HG02588 (cell line): ENCODE measurements at regions not wholly inside any gene's neighbourhood (a gene's known extent, or its start where the extent isn't known, plus 50 kb on each side); places are given as distances from the start of the nearest gene placed in this dataset.

ENCODE experiments used
- ATAC-seq: cut with Tn5 transposase; IDR thresholded peaks from one replicate; pipeline ENCODE4 v1.9.1; 2021; ENCODE audit warnings: mild to moderate bottlenecking, moderate library complexity; ENCODE audit not compliant: unreplicated experiment

- no peak for ATAC-seq
These were observed 184.0 kb upstream of the LYZL1 start for GRCh38 chr10:29104661-29105399.

- no peak for ATAC-seq
These were observed 183.2 kb upstream of the LYZL1 start for GRCh38 chr10:29105516-29106215.

GRCh38 chr10:29106287-29106686, 182.6 kb upstream of the LYZL1 start:
- ATAC-seq, result no peak

DNA sequence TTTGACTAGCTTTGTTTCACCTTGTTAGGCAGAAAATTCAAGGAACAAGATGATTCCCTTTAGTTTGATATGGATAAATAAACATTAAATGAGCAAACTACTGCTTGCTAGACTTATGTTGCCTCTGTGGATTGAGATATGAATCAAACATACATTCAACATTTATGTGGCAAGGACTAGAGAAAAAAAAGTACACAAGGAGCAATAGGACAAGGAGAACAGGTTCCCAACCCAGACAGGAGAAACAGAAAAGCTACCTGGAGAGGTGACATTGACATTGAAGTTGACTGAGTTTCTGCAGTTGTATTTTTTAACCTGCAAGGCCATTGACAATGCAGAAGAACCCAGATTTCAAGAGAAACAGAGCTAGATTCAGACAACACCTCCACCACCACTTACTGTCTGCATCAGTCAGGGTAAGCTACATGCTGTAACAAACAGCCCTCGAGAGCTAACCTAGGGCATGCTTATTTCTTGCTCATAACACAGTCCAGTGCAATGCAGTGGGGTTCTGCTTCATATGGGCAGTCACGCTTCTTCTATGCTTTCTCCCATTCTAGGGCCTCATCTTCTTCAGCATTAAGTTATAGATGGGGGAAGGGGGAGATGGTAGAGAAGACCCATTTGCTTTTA, 180.9 kb upstream of the LYZL1 start:
- ATAC-seq, result no peak

DNA sequence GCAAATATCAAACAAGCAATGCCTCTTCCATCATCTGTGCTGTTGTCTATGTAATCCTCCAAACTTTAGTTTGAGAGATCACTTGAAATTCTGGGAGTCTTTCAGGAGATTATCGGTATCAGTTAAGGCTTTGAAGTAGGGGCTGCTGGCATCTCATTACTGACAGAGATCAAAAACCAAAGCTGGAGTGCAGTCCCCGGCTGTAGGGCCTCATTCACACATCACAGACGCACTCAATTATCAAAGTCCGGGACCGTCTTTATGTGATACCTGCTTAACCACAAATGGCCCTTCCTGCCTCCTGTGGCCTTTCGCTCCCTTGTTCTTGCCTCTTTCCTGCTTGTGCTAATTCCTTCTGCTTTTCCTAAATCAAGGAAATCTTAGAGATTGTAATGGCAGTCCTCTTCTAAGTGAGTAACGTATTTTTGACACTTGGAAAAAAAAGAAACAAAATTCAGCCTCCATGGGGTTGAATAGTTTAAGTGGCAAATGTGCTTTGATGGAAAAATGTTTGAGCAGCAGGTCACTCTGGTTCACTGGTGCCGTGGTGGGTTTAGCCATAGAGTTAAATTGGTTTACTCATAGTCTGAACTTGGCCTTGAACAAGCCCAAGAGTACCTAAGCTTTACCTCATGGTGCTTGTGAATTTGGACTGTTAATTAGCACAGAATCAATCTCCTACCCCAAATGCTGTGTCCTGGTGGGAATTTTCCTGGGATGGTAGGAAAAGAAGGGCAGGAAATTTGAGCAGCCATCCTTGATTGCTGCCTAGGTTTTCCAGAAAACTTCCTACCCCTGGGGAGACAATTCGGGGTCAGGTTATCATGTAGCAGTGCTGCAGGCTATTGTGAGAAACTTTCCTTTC, 178.9 kb upstream of the LYZL1 start:
- ATAC-seq, result no peak

DNA sequence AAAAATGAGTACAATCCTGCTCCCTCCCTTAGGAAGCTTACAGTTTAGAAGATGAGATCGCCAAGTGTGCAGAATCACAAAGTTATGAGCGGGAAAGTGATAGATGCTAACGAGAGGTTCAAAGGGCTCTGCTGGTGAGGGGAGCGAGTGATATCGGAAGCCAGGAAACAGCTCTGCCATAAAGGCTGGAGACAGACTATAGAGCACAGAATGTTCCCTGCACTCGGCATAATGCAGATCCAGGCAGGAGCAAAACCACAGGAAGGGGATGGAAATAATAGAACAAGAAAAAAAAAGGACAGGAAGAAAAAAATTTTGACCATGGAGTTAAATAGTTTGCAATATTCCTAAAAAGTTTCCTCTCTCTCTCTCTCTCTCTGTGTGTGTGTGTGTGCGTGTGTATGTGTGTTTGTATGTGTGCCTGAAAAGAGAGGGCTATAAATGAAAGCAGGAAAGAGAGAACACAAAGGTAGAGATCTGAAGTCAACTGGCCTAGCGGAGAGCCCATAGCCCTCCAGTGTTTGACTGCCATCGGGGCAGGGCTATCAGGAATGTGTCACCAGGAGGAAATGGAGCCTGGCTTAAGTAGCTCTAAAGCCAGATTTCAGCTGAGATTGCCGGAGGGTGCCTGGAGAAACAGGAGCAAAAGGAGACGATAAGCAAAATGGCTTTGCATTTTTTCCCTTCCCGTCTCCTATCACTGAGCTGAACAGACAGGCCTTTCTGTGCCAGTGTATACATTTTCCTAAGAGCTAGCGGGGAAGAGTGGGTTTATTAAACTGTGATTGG, 175.8 kb upstream of the LYZL1 start:
- ATAC-seq, result no peak

DNA sequence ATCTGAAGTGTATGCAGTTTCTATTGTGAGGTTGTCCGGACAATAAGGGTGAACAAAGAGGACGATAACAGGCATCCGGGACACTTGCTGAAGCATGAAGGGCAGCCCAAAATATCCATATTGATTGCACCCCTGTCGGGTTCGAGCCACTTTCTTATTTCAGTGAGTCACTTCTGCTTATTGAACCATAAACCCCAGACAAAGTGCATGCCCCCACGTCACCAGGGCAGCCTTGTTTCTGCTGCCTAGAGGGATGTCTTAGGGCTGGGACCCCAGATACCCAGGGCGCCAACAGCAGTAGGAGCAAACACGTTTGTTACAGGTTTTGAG, 175.3 kb upstream of the LYZL1 start:
- no peak for ATAC-seq

GRCh38 chr10:29114141-29114540, 174.7 kb upstream of the LYZL1 start:
- ATAC-seq, result no peak

DNA sequence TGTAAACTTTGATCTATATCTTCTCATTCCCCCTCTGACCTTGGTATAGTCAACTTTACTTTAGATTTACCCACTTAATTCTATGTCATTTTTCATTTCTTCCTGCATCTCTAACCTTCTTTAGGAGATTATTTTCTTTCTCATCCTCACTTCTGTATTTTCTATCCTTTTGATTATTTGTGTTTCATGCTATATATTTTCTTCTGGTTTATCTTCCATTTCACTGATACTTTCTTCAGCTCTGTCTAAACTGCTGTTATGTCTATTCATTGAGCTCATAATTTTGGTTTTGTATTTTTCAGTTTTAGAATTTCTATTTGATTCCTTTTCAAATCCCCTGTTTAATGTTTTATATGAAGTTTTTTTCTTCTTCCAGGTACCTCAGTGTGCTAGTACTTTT, 171.1 kb upstream of the LYZL1 start:
- no peak for ATAC-seq

- no peak for ATAC-seq
These were observed 169.5 kb upstream of the LYZL1 start for GRCh38 chr10:29119374-29119773.

DNA sequence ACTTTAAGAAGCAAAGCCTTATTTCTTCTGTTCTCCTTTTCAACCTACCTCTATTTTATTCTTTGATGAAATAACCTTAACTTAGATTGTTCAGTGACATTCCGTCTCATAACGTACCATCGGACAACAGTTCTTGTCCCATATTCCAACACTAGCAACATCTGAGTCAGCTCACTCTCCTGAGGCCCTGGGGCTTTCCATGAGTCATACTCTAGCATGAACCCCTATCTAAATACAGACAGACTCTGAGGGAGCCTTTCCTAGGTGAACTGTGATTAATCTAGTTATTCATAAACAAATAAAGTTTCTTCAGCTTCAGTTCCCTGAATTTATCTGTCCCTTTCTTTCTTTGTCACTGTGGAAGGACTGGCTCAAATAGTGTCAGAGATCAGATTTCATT, 168.7 kb upstream of the LYZL1 start:
- no peak for ATAC-seq

GRCh38 chr10:29124864-29125263, 164.0 kb upstream of the LYZL1 start:
- no peak for ATAC-seq

DNA sequence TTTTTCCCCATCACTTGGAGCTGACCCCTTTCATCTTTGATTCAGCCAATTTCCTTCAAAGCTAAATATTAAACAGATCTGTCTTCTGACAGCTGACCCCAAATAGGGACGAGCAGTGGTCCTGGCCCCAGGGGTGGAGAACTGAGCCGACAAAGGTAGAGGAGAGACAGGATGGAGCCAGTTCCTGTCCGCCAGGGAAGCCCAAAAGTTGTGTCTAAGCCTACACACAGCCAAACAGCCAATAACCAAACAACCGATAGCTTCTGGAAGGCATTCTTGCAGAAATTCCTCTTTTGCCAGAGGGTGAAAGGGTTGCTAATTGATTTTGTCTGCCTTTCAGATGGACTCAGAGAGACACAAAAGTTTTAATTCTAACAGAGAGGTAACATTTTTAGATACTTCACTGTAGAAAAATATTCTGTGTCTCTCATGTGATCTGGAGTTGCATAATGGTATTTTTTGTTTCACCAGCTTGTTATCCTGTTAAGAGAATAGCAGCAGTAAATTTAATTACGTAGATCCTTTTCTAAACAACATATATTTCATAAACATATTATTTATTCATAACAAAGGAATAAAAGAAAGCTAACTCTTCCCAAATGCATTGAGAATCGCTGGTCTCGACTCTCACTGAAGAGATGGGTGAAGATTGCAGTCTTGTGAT, 161.7 kb upstream of the LYZL1 start:
- no peak for ATAC-seq

- no peak for ATAC-seq
These were observed 161.1 kb upstream of the LYZL1 start for GRCh38 chr10:29127731-29128130.

DNA sequence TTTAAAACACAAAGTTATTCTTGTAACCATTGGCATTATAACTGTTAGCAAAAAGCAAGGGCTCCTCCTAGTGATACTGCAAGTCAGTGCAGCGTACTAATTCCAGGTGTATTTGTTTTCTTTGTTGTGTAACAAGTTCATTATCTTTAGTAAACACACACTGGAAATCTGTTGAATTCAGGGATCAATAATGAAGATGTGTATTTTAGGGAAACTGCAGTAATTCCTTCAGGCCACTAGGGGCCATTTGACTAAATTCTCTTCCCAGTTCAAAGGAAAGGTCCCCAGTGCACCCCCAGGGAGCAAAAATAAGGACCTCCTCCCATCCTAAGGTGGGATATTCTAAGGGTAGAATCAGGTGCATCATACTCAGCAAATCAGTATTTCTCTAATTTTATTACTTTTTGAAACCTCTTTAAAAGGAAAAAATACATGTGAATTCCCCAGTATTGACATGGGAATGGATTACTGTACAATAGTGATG, 158.6 kb upstream of the LYZL1 start:
- ATAC-seq, result no peak

DNA sequence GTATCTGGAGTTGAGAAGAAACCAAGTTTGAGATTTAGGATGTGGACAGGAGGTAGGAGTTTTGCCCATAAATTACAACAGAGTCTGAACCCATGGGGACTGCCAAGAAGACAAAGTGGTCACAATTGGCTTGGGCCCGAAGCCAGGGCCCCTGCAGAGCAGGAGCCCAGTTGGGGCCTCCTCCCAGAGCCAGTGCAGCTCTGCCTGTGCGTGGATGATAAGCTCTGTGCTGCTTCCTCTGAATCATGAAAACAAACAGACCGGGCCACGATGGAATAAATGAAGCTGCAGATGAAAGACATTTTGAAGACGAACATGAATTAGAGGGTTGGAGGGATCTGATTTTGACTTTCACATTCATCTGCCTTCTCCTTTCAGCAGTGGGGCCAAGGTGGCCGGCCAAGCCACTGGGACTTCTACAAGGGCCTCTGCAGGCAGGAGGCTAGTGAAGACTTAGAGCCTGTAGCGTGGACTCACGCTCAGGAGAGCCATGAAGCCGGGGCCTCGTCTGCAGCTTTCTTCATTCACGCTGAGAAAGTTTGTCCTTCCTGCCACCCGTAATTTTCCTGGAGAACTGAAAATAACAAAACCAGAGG, 156.8 kb upstream of the LYZL1 start:
- no peak for ATAC-seq

DNA sequence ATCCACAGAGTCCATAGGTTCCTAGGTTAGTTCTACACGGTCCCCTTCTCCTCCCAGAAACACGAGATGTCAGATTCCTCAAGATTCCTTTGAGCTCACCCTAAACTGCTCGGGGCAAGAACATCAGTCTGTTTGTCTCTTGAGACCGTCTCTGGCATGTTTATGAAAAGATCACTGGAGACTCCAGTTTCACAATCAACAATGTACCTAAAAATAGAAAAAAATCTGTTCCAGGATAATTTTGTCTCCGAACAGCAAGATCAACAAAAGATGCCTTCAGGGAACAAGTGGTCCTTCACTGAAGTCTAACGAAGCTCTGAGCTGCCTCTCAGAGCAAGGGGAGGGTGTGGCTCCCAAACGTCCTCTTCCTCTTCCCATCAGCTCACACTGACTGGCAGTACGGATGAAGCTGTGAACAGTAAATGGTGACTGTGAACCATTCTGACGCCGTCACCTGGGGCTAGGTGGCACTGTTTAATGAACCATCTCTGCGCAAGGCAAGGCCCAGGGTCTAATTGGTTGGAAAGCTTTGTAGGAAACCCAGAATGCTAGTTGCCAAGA, 156.2 kb upstream of the LYZL1 start:
- no peak for ATAC-seq

GRCh38 chr10:29135337-29135736, 153.5 kb upstream of the LYZL1 start:
- ATAC-seq, result no peak

GRCh38 chr10:29136411-29136810, 152.5 kb upstream of the LYZL1 start:
- no peak for ATAC-seq
